Transverse colon (tissue), 4 donors: ENCODE measurements at regions not wholly inside any gene's neighbourhood (a gene's known extent, or its start where the extent isn't known, plus 50 kb on each side); places are given as distances from the start of the nearest gene placed in this dataset.

Experiments
- CTCF ChIP-seq, 5 experiments: fragments of 200-600 bp in 3 of 5; fragments of 450-650 bp in 2 of 5; sonication (generic) in 3 of 5; IDR thresholded peaks; 1 replicate in 2 of 5; 2 replicates in 3 of 5; pipeline ENCODE4 v1.5.1; 2016 to 2017; ENCODE audit warnings: antibody characterized with exemption in 5 of 5, inconsistent platforms in 3 of 5, mild to moderate bottlenecking in 2 of 5, moderate library complexity in 1 of 5
- EP300 ChIP-seq: sonication (generic); formaldehyde crosslinking; IDR thresholded peaks from one replicate; pipeline ENCODE4 v1.6.1; 2017; ENCODE audit warnings: antibody characterized with exemption, low read depth
- POLR2A ChIP-seq: fragments of 450-650 bp; IDR thresholded peaks from one replicate; pipeline ENCODE4 v1.6.1; 2016; ENCODE audit warnings: antibody characterized with exemption, mild to moderate bottlenecking, moderate library complexity
- POLR2AphosphoS5 ChIP-seq, 3 donors: sonication (generic); formaldehyde crosslinking; IDR thresholded peaks; one replicate each; pipeline ENCODE4 v1.6.1; 2016; ENCODE audit warnings: antibody characterized with exemption in 3 of 3

- TF ChIP-seq CTCF (IDR thresholded peaks at IDR 0.05) (no peak), POLR2AphosphoS5 (IDR thresholded peaks at IDR 0.05) (no peak), POLR2A (no peak), EP300 (no peak)
Measured at GRCh38 chr7:25877802-25878789, 273.9 kb upstream of the NFE2L3 start.
